ENCODE measurements at regions not wholly inside any gene's neighbourhood (a gene's known extent, or its start where the extent isn't known, plus 50 kb on each side); places are given as distances from the start of the nearest gene placed in this dataset.

- TF ChIP-seq CTCF (conservative IDR thresholded peaks at IDR 0.05; ENCODE audit: low read length) (no peak), EZH2phosphoT487 (IDR thresholded peaks at IDR 0.05; ENCODE audit: borderline replicate concordance) (no peak)
- no peaks in the 10 kb centered on the region for H3K79me2 ChIP-seq (ENCODE audit: insufficient read depth, low read length)
- no peak overlapping the region for H3K9ac ChIP-seq (ENCODE audit: low read depth, low read length, poor library complexity, severe bottlenecking)
- H3K9me2 ChIP-seq (replicated peaks; ENCODE audit: low read depth, low read length) = no peaks in the 10 kb centered on the region
- H3K4me3 ChIP-seq (ENCODE audit: low read length, poor library complexity, severe bottlenecking) = no peak overlapping the region
- H3K9me3 ChIP-seq (ENCODE audit: insufficient read depth, low read depth, low read length) = no peaks in the 10 kb centered on the region
- no peaks in the 10 kb centered on the region for H3K36me3 ChIP-seq (ENCODE audit: insufficient read depth, low read length)
- no peaks in the 10 kb centered on the region for H3F3A ChIP-seq (ENCODE audit: low read depth)
- peaks cover 11% of the 10 kb centered on the region for H3K4me1 ChIP-seq (ENCODE audit: insufficient read depth, low read length, poor library complexity, severe bottlenecking)
- no peak overlapping the region for H3K4me2 ChIP-seq (ENCODE audit: low read depth, low read length, poor library complexity, severe bottlenecking)
- no peak overlapping the region for H2AFZ ChIP-seq (ENCODE audit: low read length)
- no peaks in the 10 kb centered on the region for H3K27me3 ChIP-seq (ENCODE audit: insufficient read depth, low read length, poor library complexity, severe bottlenecking)
- no peaks in the 10 kb centered on the region for H4K20me1 ChIP-seq (ENCODE audit: insufficient read depth, low read length, poor library complexity, severe bottlenecking)
These were observed 71.7 kb downstream of the ZFP36L2 start for GRCh38 chr2:43154685-43155084.

DNA sequence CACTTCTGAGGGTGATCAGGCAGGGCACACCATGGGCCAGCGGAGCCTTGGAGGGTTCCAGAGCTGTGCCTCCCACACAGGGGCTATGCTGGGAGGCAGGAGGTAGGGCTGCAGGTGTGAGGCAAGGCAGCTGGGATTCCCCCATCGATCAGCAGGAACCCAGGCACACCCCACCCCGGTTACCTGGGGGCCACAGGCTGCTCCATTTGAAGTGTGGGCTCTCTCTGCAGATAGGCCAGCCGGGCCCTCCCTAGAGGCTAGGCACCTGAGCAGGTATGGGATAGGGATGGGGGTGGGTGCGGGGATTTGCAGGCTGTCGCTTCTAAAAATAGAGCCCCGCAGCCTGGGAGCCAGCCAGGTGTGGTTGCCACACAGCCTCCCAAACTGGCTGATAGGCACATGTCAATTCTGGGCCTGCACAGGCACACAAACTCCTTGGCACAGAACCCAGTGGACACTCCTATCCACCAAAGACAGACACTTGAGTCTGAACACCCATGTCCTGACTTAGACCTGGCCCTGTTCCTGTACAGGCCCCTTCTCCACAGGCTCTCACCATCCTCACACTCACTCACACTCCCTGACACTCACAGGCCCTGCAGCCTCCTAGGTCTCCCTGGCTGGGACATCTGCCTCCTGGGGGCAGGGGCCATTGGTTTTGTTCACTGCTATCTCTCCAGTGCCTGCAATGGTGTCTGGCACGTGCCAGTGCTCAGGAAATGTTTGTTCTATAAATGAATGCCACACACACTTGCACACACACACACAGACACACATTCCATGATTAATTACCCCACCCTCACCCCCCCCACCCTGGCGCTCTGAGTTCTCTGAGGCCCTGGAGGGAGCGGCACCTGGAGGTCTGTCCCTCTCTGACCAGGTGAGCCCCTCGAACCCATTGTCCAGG, 73.4 kb downstream of the ZFP36L2 start:
- Histone ChIP-seq H3K36me3 (ENCODE audit: insufficient read depth, low read length) (no peaks in the 10 kb centered on the region), H4K20me1 (ENCODE audit: insufficient read depth, low read length, poor library complexity, severe bottlenecking) (no peaks in the 10 kb centered on the region), H3K4me2 (ENCODE audit: low read depth, low read length, poor library complexity, severe bottlenecking) (no peak overlapping the region), H3F3A (ENCODE audit: low read depth) (no peaks in the 10 kb centered on the region), H3K27me3 (ENCODE audit: insufficient read depth, low read length, poor library complexity, severe bottlenecking) (no peaks in the 10 kb centered on the region), H3K79me2 (ENCODE audit: insufficient read depth, low read length) (no peaks in the 10 kb centered on the region), H3K4me1 (ENCODE audit: insufficient read depth, low read length, poor library complexity, severe bottlenecking) (no peaks in the 10 kb centered on the region), H2AFZ (ENCODE audit: low read length) (no peak overlapping the region), H3K9me2 (replicated peaks; ENCODE audit: low read depth, low read length) (no peaks in the 10 kb centered on the region), H3K4me3 (ENCODE audit: low read length, poor library complexity, severe bottlenecking) (no peak overlapping the region), H3K9me3 (ENCODE audit: insufficient read depth, low read depth, low read length) (no peaks in the 10 kb centered on the region), H3K9ac (ENCODE audit: low read depth, low read length, poor library complexity, severe bottlenecking) (no peak overlapping the region)
- TF ChIP-seq CTCF (conservative IDR thresholded peaks at IDR 0.05; ENCODE audit: low read length) (no peak), EZH2phosphoT487 (IDR thresholded peaks at IDR 0.05; ENCODE audit: borderline replicate concordance) (no peak)

GRCh38 chr2:43152186-43152585, 74.2 kb downstream of the ZFP36L2 start:
- Histone ChIP-seq H2AFZ (ENCODE audit: low read length) (no peak overlapping the region), H3K9ac (ENCODE audit: low read depth, low read length, poor library complexity, severe bottlenecking) (no peak overlapping the region), H3K36me3 (ENCODE audit: insufficient read depth, low read length) (no peaks in the 10 kb centered on the region), H3K4me2 (ENCODE audit: low read depth, low read length, poor library complexity, severe bottlenecking) (no peak overlapping the region), H3K27me3 (ENCODE audit: insufficient read depth, low read length, poor library complexity, severe bottlenecking) (no peaks in the 10 kb centered on the region), H3K4me3 (ENCODE audit: low read length, poor library complexity, severe bottlenecking) (no peak overlapping the region), H3K9me3 (ENCODE audit: insufficient read depth, low read depth, low read length) (no peaks in the 10 kb centered on the region), H3K9me2 (replicated peaks; ENCODE audit: low read depth, low read length) (no peaks in the 10 kb centered on the region), H3F3A (ENCODE audit: low read depth) (no peaks in the 10 kb centered on the region; the same call in 1 of the 2 replicates), H4K20me1 (ENCODE audit: insufficient read depth, low read length, poor library complexity, severe bottlenecking) (no peaks in the 10 kb centered on the region), H3K4me1 (ENCODE audit: insufficient read depth, low read length, poor library complexity, severe bottlenecking) (no peaks in the 10 kb centered on the region), H3K79me2 (ENCODE audit: insufficient read depth, low read length) (no peaks in the 10 kb centered on the region)
- TF ChIP-seq EZH2phosphoT487 (IDR thresholded peaks at IDR 0.05; ENCODE audit: borderline replicate concordance) (no peak), CTCF (conservative IDR thresholded peaks at IDR 0.05; ENCODE audit: low read length) (no peak)

Data from Loucy (cell line).